Spleen (tissue), 7 donors: ENCODE measurements at regions not wholly inside any gene's neighbourhood (a gene's known extent, or its start where the extent isn't known, plus 50 kb on each side); places are given as distances from the start of the nearest gene placed in this dataset.

ENCODE experiments used
- POLR2A ChIP-seq, 3 donors: fragments of 450-650 bp; IDR thresholded peaks; one replicate each; pipeline ENCODE4 v1.5.1; 2017; ENCODE audit warnings: antibody characterized with exemption in 3 of 3, mild to moderate bottlenecking in 1 of 3
- POLR2AphosphoS5 ChIP-seq, 3 donors: sonication (generic); formaldehyde crosslinking; IDR thresholded peaks; one replicate each; pipeline ENCODE4 v1.5.1; 2017; ENCODE audit warnings: antibody characterized with exemption in 3 of 3
- TF ChIP-seq, protein P1 (sequence below), 11 experiments: fragments of 200-600 bp in 7 of 11; fragments of 450-650 bp in 4 of 11; sonication (generic) in 4 of 11; IDR thresholded peaks in 8 of 11; conservative IDR thresholded peaks in 3 of 11; 1 replicate in 7 of 11; 2 replicates in 4 of 11; pipeline versions ENCODE4 v1.4.0 to v1.8.0; 2016 to 2021; ENCODE audit warnings: antibody characterized with exemption in 11 of 11, inconsistent platforms in 4 of 11, mild to moderate bottlenecking in 1 of 11
- donor health status: DM: no; HTN: no; CAD: no; lungs with moderate emphysema.
- donor health status: DM: no; HTN: no; CAD: no.
- donor health status: DM: no; HTN: no; CAD: no.

GRCh38 chr1:5156416-5157120 lies 502.2 kb downstream of the AJAP1 start:
- TF ChIP-seq, protein P1, sequence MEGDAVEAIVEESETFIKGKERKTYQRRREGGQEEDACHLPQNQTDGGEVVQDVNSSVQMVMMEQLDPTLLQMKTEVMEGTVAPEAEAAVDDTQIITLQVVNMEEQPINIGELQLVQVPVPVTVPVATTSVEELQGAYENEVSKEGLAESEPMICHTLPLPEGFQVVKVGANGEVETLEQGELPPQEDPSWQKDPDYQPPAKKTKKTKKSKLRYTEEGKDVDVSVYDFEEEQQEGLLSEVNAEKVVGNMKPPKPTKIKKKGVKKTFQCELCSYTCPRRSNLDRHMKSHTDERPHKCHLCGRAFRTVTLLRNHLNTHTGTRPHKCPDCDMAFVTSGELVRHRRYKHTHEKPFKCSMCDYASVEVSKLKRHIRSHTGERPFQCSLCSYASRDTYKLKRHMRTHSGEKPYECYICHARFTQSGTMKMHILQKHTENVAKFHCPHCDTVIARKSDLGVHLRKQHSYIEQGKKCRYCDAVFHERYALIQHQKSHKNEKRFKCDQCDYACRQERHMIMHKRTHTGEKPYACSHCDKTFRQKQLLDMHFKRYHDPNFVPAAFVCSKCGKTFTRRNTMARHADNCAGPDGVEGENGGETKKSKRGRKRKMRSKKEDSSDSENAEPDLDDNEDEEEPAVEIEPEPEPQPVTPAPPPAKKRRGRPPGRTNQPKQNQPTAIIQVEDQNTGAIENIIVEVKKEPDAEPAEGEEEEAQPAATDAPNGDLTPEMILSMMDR (IDR thresholded peaks at IDR 0.05 in 8 of 11, conservative IDR thresholded peaks at IDR 0.05 in 3 of 11): no peak
- TF ChIP-seq POLR2AphosphoS5 (IDR thresholded peaks at IDR 0.05): no peak
- no peak for TF ChIP-seq POLR2A (IDR thresholded peaks at IDR 0.05)
